Stimulated activated CD8-positive, alpha-beta memory T cell treated with anti-CD3 and anti-CD28 coated beads, Interleukin-7, amount 100 ng/mL, for 4 hours (primary cell): ENCODE measurements at regions not wholly inside any gene's neighbourhood (a gene's known extent, or its start where the extent isn't known, plus 50 kb on each side); places are given as distances from the start of the nearest gene placed in this dataset.
A peak's percentile ranks its signal among the peaks of the same experiment; 100 is the strongest.

ENCODE experiments used
- DNase-seq, 2 donors: peaks; one replicate each; pipeline ENCODE4 v3.0.0-alpha.2; 2020; ENCODE audit warnings: low read depth in 2 of 2

- DNase-seq: no peak
Observed at GRCh38 chr6:137690034-137690433, 177.0 kb upstream of the TNFAIP3 start.

DNA sequence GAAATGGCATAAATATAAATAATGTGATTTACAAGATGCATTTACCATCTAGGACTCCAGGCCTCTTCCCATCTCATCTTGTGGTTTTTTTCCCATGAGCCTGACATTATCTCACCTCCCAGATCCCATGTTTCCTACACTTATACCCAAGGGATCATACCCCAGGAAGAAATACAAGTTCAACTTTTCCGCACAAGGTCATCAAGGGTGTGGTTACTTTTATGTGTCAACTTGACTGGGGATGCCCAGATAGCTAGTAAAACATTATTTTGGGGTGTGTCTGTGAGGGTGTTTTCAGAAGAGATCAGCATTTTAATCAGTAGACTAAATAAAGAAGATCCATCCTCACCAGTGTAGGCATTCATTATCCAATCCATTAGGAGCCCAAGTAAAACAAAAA is 176.3 kb upstream of the TNFAIP3 start:
- no peak for DNase-seq

- no peak for DNase-seq
Observed at GRCh38 chr6:137692308-137692707, 174.8 kb upstream of the TNFAIP3 start.

DNA sequence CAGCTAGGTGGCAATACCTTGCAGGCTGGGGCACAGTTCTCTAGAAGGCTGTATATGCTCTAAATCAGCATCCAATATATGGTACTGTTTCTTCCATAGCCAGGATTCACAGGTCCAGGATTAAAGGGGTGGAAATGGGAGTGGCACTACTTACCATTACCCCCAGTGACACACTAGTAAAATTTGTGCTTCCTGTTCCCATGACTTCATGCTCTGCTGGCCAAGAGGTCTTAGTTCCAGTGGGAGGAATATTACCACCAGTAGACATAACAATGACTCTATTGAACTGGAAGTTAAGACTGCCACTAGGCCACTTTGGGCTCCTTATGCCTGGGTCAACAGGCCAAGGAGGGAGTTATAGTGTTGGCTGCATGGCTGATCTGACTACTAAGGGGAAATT is 174.3 kb upstream of the TNFAIP3 start:
- no peak for DNase-seq

DNA sequence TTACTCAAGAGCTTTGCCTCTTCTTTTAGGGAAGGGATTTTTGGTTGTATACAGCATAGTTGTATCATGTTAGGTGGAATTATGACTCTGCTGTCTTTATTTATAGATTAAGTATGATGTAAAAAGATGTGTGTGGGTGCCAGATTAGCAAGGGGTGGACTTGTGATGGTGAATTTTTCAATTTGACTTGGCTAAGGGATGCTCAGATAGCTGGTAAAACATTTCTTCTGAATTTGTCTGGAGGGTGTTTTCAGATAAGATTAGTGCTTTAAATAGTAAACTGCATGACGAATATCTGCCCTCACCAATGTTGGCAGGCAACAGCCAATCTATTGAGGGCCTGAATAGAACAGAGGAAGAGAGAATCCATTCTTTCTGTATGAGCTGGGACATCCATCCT is 173.3 kb upstream of the TNFAIP3 start:
- DNase-seq: no peak

DNA sequence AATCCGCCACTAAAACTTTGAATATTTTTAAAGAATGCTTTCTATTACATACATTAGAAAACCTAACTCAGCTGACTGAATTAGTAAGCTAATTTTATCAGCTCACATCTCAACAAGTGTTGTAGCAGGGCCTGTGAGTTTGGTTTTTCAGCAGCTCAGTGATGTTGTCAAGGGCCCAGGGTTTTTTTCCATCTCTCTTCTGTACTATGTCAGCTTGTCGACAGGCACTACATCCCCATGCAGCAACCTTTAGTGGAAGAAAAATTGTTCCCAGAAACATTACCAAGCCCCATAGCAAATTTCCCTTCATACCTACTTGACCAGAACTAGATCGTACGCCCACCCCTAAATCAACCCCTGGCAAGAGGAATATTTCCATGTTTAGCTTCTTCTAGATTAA is 170.3 kb upstream of the TNFAIP3 start:
- no peak for DNase-seq

DNA sequence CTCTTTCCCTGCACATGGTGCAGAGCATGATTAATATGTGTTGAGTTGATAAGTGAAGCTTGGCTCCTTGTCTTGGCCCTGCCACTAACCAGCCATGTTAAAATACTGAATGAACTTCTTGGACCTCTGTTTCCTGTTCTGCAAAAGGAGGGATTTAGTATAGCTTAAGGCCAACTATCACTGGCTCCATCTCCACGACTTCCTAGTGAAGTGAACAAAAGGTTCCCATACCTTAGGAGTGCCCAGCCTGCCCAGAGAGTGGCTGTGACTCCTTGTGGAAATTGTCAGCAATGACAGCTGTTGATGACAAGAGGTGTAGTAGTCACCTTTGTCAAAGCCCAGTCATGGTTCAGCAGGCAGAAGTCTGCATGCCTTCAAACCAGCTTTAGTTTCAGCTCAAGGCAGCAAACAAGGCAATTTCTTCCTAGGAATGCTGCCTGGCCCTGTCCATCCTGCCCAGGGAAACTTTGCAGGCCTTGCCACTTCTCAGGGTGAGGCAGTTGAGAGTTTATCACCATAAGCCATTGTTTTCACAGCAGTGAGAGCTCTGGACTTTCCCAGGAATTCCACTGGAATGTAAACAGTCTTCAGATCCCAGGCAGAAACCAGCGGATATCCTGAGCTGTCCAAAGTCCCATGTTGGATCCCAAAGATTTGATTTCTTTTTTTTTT is 169.7 kb upstream of the TNFAIP3 start:
- DNase-seq: no peak

DNA sequence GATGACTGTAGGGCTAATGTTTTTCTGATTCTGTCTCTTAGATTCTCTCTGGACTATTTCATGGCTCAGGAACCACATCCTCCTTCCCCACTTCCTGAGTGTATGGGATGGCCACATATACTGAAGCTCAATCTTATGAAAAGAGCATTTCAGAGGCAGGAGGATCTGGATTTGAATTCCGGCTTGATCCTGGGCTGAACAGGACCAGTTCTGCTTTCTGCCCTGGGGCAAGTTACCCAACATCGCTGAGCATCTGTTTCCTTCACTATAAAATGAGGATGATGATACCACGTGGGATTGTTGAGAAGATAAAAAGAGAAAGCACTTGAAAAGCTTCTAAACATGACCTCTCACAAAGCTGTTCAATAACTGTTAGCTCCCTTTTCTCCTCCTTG is 168.4 kb upstream of the TNFAIP3 start:
- no peak for DNase-seq

- DNase-seq: no peak
Observed at GRCh38 chr6:137699031-137699683, 167.9 kb upstream of the TNFAIP3 start.

GRCh38 chr6:137700161-137700560 is 166.9 kb upstream of the TNFAIP3 start:
- DNase-seq: no peak

- no peak for DNase-seq
Observed at GRCh38 chr6:137700751-137701477, 166.1 kb upstream of the TNFAIP3 start.

GRCh38 chr6:137701942-137702341 is 165.1 kb upstream of the TNFAIP3 start:
- no peak for DNase-seq

- DNase-seq: no peak
Observed at GRCh38 chr6:137702791-137703424, 164.2 kb upstream of the TNFAIP3 start.

DNA sequence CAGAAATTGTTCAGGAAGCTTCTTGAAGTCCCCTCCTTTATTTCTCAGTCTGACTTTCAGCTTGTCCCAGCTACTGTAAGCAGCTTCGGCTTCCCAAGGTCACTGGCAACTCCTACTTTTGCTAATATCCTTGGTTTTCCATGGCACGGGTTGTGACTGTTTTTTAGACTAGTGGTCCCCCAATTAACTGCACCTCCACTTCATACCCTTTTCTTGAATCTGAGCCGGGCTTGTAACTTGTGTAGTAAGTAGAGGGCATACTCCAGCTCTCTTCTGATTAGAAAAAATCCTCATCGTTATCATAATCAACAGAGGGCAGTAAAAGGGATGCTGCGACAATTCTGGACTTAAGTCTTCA is 162.3 kb upstream of the TNFAIP3 start:
- no peak for DNase-seq

- peak; percentile 39 to 53 for DNase-seq
Observed at GRCh38 chr6:137705160-137706082, 161.6 kb upstream of the TNFAIP3 start.

DNA sequence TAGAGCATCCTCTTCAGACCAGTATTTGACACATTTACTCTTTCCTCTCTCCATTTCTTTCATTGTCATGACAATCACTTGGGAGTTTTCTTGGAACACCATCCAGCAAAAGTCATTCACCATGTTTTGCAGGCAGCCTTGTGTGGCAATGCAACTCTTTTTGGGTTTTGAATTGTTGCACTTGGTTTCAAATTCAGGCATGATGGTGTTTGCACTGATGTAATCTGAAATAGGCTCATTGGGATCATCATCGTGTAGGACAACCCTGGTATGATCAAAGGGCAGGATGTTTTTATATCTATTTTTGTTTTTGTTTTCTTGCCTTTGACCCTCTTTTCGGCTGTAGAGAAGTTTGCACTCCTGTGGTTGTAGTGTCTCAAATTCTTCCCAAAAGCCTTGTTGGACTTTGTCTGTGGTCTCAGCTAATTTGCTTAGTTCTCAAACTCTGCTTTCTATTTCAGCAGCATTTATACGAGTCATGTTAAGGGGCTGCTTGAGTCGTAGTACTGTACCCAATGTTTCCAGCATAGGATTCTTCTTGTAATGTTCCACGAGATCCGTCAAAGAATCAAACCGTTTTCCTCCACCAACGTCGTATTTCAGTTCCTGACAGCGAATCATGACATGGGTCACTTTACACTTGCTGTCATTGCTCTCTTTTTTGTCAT is 160.8 kb upstream of the TNFAIP3 start:
- no peak for DNase-seq

GRCh38 chr6:137707038-137707589 is 159.9 kb upstream of the TNFAIP3 start:
- DNase-seq: no peak

DNA sequence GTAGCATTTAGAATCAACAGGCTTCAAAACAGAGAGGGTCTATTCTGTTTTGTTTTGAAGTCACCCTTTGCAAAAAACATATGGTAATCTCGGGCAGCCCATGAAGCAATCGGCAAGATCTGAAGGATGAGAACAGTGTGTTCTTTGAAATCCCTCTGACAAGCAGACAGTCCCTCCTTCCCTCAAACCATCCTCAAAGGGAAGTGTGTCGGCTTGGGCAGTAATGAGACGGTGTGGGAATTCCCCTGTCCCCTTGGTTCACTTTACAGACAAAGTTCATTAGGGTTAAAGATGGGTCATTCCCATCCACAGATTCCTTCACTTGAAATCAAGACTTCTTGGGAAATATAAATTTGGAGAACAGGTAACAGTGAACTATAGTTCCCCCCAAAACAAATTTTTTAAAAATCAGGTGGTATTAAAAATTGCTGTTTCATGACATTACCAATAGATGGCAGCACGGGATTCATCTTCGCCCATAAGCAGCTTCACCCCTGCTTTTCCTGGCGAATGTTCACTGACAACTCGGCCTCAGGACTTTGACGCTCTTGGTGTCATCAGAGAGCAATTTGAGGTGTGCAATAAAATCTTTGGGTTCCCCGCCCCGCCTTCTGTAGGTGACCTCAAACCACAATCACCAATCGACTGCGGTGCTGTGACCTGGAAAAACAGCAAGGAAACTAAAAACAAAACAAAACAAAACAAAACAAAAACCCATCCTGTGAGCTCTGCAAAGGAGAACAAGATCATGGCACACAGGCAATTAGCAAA is 159.3 kb upstream of the TNFAIP3 start:
- peak; percentile 65 to 70 for DNase-seq

DNA sequence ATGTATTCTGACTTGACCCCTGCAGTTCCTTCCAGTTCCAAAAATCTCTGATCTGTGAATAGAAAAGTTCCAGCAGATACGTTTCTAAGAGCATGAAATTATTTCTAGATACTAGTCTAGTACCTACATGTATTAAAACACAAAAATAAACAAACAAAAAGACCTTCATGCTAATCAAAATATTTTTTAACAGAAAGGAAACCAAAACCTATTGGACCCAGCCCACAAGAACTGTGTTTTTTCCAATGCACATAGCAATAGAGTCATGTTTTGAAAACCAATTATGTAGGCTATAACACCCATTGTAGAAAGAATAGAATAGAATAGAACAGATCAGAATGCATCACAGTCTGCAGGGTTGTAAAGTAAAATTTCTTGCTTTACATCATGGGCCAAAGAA is 158.6 kb upstream of the TNFAIP3 start:
- DNase-seq: no peak
